ENCODE measurements at regions not wholly inside any gene's neighbourhood (a gene's known extent, or its start where the extent isn't known, plus 50 kb on each side); places are given as distances from the start of the nearest gene placed in this dataset.

DNA sequence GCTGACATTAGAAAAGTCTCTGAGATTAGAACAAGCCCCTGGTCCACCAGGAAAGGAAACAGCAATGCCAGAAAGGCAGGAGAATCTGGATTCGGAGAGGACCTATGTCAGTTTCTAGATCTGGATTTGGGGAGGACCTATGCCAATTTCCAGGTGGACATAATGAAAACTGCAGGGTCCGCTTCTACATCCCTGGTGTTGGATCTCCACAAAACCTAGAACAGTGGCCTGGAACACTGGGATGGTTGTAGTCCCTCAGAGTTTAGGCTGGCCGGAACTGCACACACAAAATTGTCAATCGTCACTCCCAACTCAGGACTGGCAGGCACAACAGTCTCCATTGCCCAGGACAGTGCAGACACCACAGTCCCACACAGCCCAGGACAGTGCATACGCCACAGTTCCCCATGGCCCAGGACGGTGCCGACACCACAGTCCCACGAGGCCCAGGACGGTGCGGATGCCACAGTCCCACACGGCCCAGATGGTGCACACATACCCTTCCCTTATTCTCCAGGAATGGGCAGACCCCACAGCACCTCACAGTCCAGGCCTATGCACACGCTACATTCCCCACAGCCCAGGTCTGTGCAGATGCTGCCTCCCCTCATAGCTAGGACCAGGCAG lies 341.7 kb downstream of the UQCRFS1 start:
- 88 to 92% (median 88%) methylated on average over 12 of the region's 12 CpGs for WGBS, 3 donors
- intact Hi-C loops (cut with DNase I), result no loop called here
- Histone ChIP-seq H3K4me1 (no peaks in the 10 kb centered on the region), H3K4me3 (no peak overlapping the region), H3K9me3 (no peaks in the 10 kb centered on the region), H3K27ac (no peak overlapping the region), H3K36me3 (ENCODE audit: insufficient read depth in 1 of 2, low read depth in 1 of 2) (no peaks in the 10 kb centered on the region), H3K27me3 (ENCODE audit: insufficient read depth in 3 of 3, low read length in 2 of 3) (peaks cover 0 to 7% (median 6%) of the 10 kb centered on the region in 3 donors)
- no peak for DNase-seq
- TF ChIP-seq CTCF (IDR thresholded peaks at IDR 0.05), result no peak
- ATAC-seq, result no peak

GRCh38 chr19:28869459-28869858 lies 343.5 kb downstream of the UQCRFS1 start:
- intact Hi-C loops (cut with DNase I), result no loop called here
- Histone ChIP-seq H3K9me3 (no peaks in the 10 kb centered on the region), H3K4me1 (no peaks in the 10 kb centered on the region), H3K27ac (no peak overlapping the region), H3K27me3 (ENCODE audit: insufficient read depth in 3 of 3, low read length in 2 of 3) (peaks cover 0 to 7% (median 6%) of the 10 kb centered on the region in 3 donors), H3K4me3 (no peak overlapping the region), H3K36me3 (ENCODE audit: insufficient read depth in 1 of 2, low read depth in 1 of 2) (no peaks in the 10 kb centered on the region)
- WGBS, 3 donors, result 61 to 71% (median 69%) methylated on average over 5 of the region's 5 CpGs
- ATAC-seq (no peak), DNase-seq (no peak)
- no peak for TF ChIP-seq CTCF (IDR thresholded peaks at IDR 0.05)

GRCh38 chr19:28868836-28869235 lies 344.1 kb downstream of the UQCRFS1 start:
- WGBS, 3 donors, result 79 to 81% (median 80%) methylated on average over 9 of the region's 9 CpGs
- no peak for ATAC-seq
- intact Hi-C loops (cut with DNase I), result no loop called here

GRCh38 chr19:28867978-28868377 lies 345.0 kb downstream of the UQCRFS1 start:
- Histone ChIP-seq H3K4me3 (no peak overlapping the region), H3K4me1 (no peaks in the 10 kb centered on the region), H3K27ac (no peak overlapping the region), H3K9me3 (no peaks in the 10 kb centered on the region), H3K36me3 (ENCODE audit: insufficient read depth in 1 of 2, low read depth in 1 of 2) (no peaks in the 10 kb centered on the region), H3K27me3 (ENCODE audit: insufficient read depth in 3 of 3, low read length in 2 of 3) (peaks cover 0 to 7% (median 6%) of the 10 kb centered on the region in 3 donors)
- WGBS, 3 donors, result 87 to 90% (median 88%) methylated on average over 4 of the region's 4 CpGs
- no peak for TF ChIP-seq CTCF (IDR thresholded peaks at IDR 0.05)
- DNase-seq (no peak), ATAC-seq (no peak)
- intact Hi-C loops (cut with DNase I), result no loop called here

More at GRCh38 chr19:28868836-28869235, 344.1 kb downstream of the UQCRFS1 start:
- TF ChIP-seq CTCF (IDR thresholded peaks at IDR 0.05), result no peak
- Histone ChIP-seq H3K27me3 (ENCODE audit: insufficient read depth in 3 of 3, low read length in 2 of 3) (peaks cover 0 to 7% (median 6%) of the 10 kb centered on the region in 3 donors), H3K4me1 (no peaks in the 10 kb centered on the region), H3K4me3 (no peak overlapping the region), H3K9me3 (no peaks in the 10 kb centered on the region), H3K36me3 (ENCODE audit: insufficient read depth in 1 of 2, low read depth in 1 of 2) (no peaks in the 10 kb centered on the region), H3K27ac (no peak overlapping the region)
- no peak for DNase-seq

- ATAC-seq, result no peak
- TF ChIP-seq CTCF (IDR thresholded peaks at IDR 0.05), result no peak
- H3K9me3 ChIP-seq, result no peaks in the 10 kb centered on the region
- intact Hi-C loops (cut with DNase I), result no loop called here
- H3K4me1 ChIP-seq, result no peaks in the 10 kb centered on the region
- 25 to 30% (median 28%) methylated on average over 9 of the region's 9 CpGs for WGBS, 3 donors
- DNase-seq, result no peak
- H3K36me3 ChIP-seq (ENCODE audit: insufficient read depth in 1 of 2, low read depth in 1 of 2), result no peaks in the 10 kb centered on the region
- no peak overlapping the region for H3K27ac ChIP-seq
- no peak overlapping the region for H3K4me3 ChIP-seq
- H3K27me3 ChIP-seq (ENCODE audit: insufficient read depth in 3 of 3, low read length in 2 of 3), result peaks cover 0 to 7% (median 3%) of the 10 kb centered on the region in 3 donors
Observed at GRCh38 chr19:28864577-28865042, 348.3 kb downstream of the UQCRFS1 start.

Data from psoas muscle (tissue), 7 donors.